ENCODE measurements at regions not wholly inside any gene's neighbourhood (a gene's known extent, or its start where the extent isn't known, plus 50 kb on each side); places are given as distances from the start of the nearest gene placed in this dataset.

- no peak for DNase-seq (ENCODE audit: low read depth in 2 of 2)
- no peak overlapping the region for H3K4me3 ChIP-seq (replicated peaks in 1 of 2; ENCODE audit: low read depth in 2 of 2, low read length in 2 of 2)
- no peak for TF ChIP-seq CTCF (IDR thresholded peaks at IDR 0.05; ENCODE audit: low read depth, low read length)
Observed at GRCh38 chr16:9141813-9142212, 50.4 kb downstream of the HAPSTR1 start.

GRCh38 chr16:9144106-9144505, 52.7 kb downstream of the HAPSTR1 start:
- no peak for TF ChIP-seq CTCF (IDR thresholded peaks at IDR 0.05; ENCODE audit: low read depth, low read length)
- H3K4me3 ChIP-seq (replicated peaks in 1 of 2; ENCODE audit: low read depth in 2 of 2, low read length in 2 of 2) = no peak overlapping the region
- DNase-seq (ENCODE audit: low read depth in 2 of 2) = no peak

- TF ChIP-seq CTCF (IDR thresholded peaks at IDR 0.05; ENCODE audit: low read depth, low read length) = no peak
- DNase-seq (ENCODE audit: low read depth in 2 of 2) = no peak
- no peak overlapping the region for H3K4me3 ChIP-seq (replicated peaks in 1 of 2; ENCODE audit: low read depth in 2 of 2, low read length in 2 of 2)
Observed at GRCh38 chr16:9148374-9149015, 57.1 kb downstream of the HAPSTR1 start.

GRCh38 chr16:9151074-9151473, 59.6 kb downstream of the HAPSTR1 start:
- no peak overlapping the region for H3K4me3 ChIP-seq (replicated peaks in 1 of 2; ENCODE audit: low read depth in 2 of 2, low read length in 2 of 2)
- TF ChIP-seq CTCF (IDR thresholded peaks at IDR 0.05; ENCODE audit: low read depth, low read length) = no peak
- no peak for DNase-seq (ENCODE audit: low read depth in 2 of 2)

GRCh38 chr16:9151597-9151996, 60.2 kb downstream of the HAPSTR1 start:
- no peak for TF ChIP-seq CTCF (IDR thresholded peaks at IDR 0.05; ENCODE audit: low read depth, low read length)
- peak in 1 of 2 donors; percentile 39 for DNase-seq (ENCODE audit: low read depth in 2 of 2)
- no peak overlapping the region for H3K4me3 ChIP-seq (replicated peaks in 1 of 2; ENCODE audit: low read depth in 2 of 2, low read length in 2 of 2)

- DNase-seq (ENCODE audit: low read depth in 2 of 2) = no peak
- TF ChIP-seq CTCF (IDR thresholded peaks at IDR 0.05; ENCODE audit: low read depth, low read length) = no peak
Observed at GRCh38 chr16:9152649-9153501, 61.4 kb downstream of the HAPSTR1 start.

More at GRCh38 chr16:9152649-9153501, 61.4 kb downstream of the HAPSTR1 start:
- H3K4me3 ChIP-seq (replicated peaks in 1 of 2; ENCODE audit: low read depth in 2 of 2, low read length in 2 of 2) = no peak overlapping the region
